GM19239 (cell line): ENCODE measurements at regions not wholly inside any gene's neighbourhood (a gene's known extent, or its start where the extent isn't known, plus 50 kb on each side); places are given as distances from the start of the nearest gene placed in this dataset.
"Not testable (repeated sequence)": the region's sequence is repeated elsewhere in the genome, so short reads cannot be mapped to it uniquely, and the experiment has no call there.

Experiments used
- DNase-seq: peaks from one replicate; pipeline ENCODE4 v3.0.0; 2011; ENCODE audit warnings: low spot score; ENCODE audit not compliant: insufficient read length
- FAIRE-seq: peaks from 2 replicates; lab custom pipeline; 2011; peaks lifted over from hg19 to GRCh38; lab: Jason Lieb, UNC

- not testable (repeated sequence) for FAIRE-seq, DNase-seq
Observed at GRCh38 chr7:106747301-106747700, 86.3 kb upstream of the CCDC71L start.

GRCh38 chr7:106747804-106748203 lies 86.8 kb upstream of the CCDC71L start:
- no peak for DNase-seq
- no peak for FAIRE-seq

- DNase-seq (no peak), FAIRE-seq (no peak)
Observed at GRCh38 chr7:106749165-106749564, 88.2 kb upstream of the CCDC71L start.

GRCh38 chr7:106750773-106751172 lies 89.8 kb upstream of the CCDC71L start:
- FAIRE-seq (no peak), DNase-seq (no peak)

GRCh38 chr7:106752367-106752766 lies 91.4 kb upstream of the CCDC71L start:
- no peak for DNase-seq
- FAIRE-seq: no peak

GRCh38 chr7:106755024-106755423 lies 94.1 kb upstream of the CCDC71L start:
- not testable (repeated sequence) for FAIRE-seq

GRCh38 chr7:106755641-106756040 lies 94.7 kb upstream of the CCDC71L start:
- FAIRE-seq (no peak), DNase-seq (no peak)

More at GRCh38 chr7:106755024-106755423, 94.1 kb upstream of the CCDC71L start:
- DNase-seq: not testable (repeated sequence)

GRCh38 chr7:106756071-106756470 lies 95.1 kb upstream of the CCDC71L start:
- no peak for DNase-seq
- FAIRE-seq: no peak

GRCh38 chr7:106756884-106757283 lies 95.9 kb upstream of the CCDC71L start:
- no peak for FAIRE-seq
- no peak for DNase-seq

GRCh38 chr7:106757846-106758245 lies 96.9 kb upstream of the CCDC71L start:
- FAIRE-seq (no peak), DNase-seq (no peak)

- DNase-seq, FAIRE-seq: not testable (repeated sequence)
Observed at GRCh38 chr7:106762845-106763244, 101.9 kb upstream of the CCDC71L start.

GRCh38 chr7:106763717-106764116 lies 101.4 kb upstream of the PIK3CG start:
- DNase-seq (no peak), FAIRE-seq (no peak)

- FAIRE-seq (no peak), DNase-seq (no peak)
Observed at GRCh38 chr7:106765727-106766355, 99.2 kb upstream of the PIK3CG start.

GRCh38 chr7:106766551-106766950 lies 98.5 kb upstream of the PIK3CG start:
- DNase-seq: no peak
- no peak for FAIRE-seq

GRCh38 chr7:106767078-106767477 lies 98.0 kb upstream of the PIK3CG start:
- FAIRE-seq: no peak
- no peak for DNase-seq

GRCh38 chr7:106767498-106768323 lies 97.4 kb upstream of the PIK3CG start:
- DNase-seq: no peak
- FAIRE-seq: no peak

- DNase-seq (no peak), FAIRE-seq (peak; percentile 89)
Observed at GRCh38 chr7:106768324-106768751, 96.7 kb upstream of the PIK3CG start.

- no peak for FAIRE-seq
Observed at GRCh38 chr7:106770191-106770590, 94.9 kb upstream of the PIK3CG start.

GRCh38 chr7:106772655-106773108 lies 92.4 kb upstream of the PIK3CG start:
- DNase-seq (no peak), FAIRE-seq (no peak)

More at GRCh38 chr7:106770191-106770590, 94.9 kb upstream of the PIK3CG start:
- DNase-seq: no peak

GRCh38 chr7:106773228-106773627 lies 91.9 kb upstream of the PIK3CG start:
- DNase-seq: no peak
- no peak for FAIRE-seq

GRCh38 chr7:106773721-106774120 lies 91.4 kb upstream of the PIK3CG start:
- no peak for DNase-seq
- FAIRE-seq: no peak
